ENCODE measurements at regions not wholly inside any gene's neighbourhood (a gene's known extent, or its start where the extent isn't known, plus 50 kb on each side); places are given as distances from the start of the nearest gene placed in this dataset.

- DNase-seq, result no peak
Observed at GRCh38 chr2:18503376-18504228, 56.9 kb downstream of the RDH14 start.

GRCh38 chr2:18502142-18502541 is 58.3 kb downstream of the RDH14 start:
- DNase-seq, result no peak

- DNase-seq, result no peak
Observed at GRCh38 chr2:18501729-18502128, 58.7 kb downstream of the RDH14 start.

- DNase-seq, result no peak
Observed at GRCh38 chr2:18501156-18501555, 59.3 kb downstream of the RDH14 start.

GRCh38 chr2:18500333-18500732 is 60.1 kb downstream of the RDH14 start:
- DNase-seq, result peak; percentile 92

- DNase-seq, result no peak
Observed at GRCh38 chr2:18498531-18498930, 61.9 kb downstream of the RDH14 start.

- DNase-seq, result no peak
Observed at GRCh38 chr2:18496516-18496915, 63.9 kb downstream of the RDH14 start.

- DNase-seq, result no peak
Observed at GRCh38 chr2:18495058-18495457, 65.4 kb downstream of the RDH14 start.

- no peak for DNase-seq
Observed at GRCh38 chr2:18492721-18493120, 67.7 kb downstream of the RDH14 start.

GRCh38 chr2:18491577-18491976 is 68.9 kb downstream of the RDH14 start:
- DNase-seq, result no peak

GRCh38 chr2:18490901-18491300 is 69.6 kb downstream of the RDH14 start:
- no peak for DNase-seq

GRCh38 chr2:18487106-18487913 is 73.1 kb downstream of the RDH14 start:
- no peak for DNase-seq

GRCh38 chr2:18484625-18485024 is 75.8 kb downstream of the RDH14 start:
- no peak for DNase-seq

GRCh38 chr2:18483896-18484295 is 76.6 kb downstream of the RDH14 start:
- DNase-seq, result no peak

GRCh38 chr2:18482666-18483065 is 77.8 kb downstream of the RDH14 start:
- no peak for DNase-seq

- peak; percentile 96 for DNase-seq
Observed at GRCh38 chr2:18479947-18480369, 80.5 kb downstream of the RDH14 start.

- DNase-seq, result no peak
Observed at GRCh38 chr2:18477293-18477692, 83.2 kb downstream of the RDH14 start.

- DNase-seq, result no peak
Observed at GRCh38 chr2:18476484-18476883, 84.0 kb downstream of the RDH14 start.

GRCh38 chr2:18475884-18476283 is 84.6 kb downstream of the RDH14 start:
- peak; percentile 64 for DNase-seq

- peak; percentile 46 for DNase-seq
Observed at GRCh38 chr2:18474700-18475099, 85.8 kb downstream of the RDH14 start.

GRCh38 chr2:18473241-18474181 is 86.9 kb downstream of the RDH14 start:
- peak; percentile 83 for DNase-seq

GRCh38 chr2:18467749-18468360 is 92.6 kb downstream of the RDH14 start:
- DNase-seq, result no peak
